HepG2 (cell line): ENCODE measurements at regions not wholly inside any gene's neighbourhood (a gene's known extent, or its start where the extent isn't known, plus 50 kb on each side); places are given as distances from the start of the nearest gene placed in this dataset.

Experiments
- ATAC-seq: fragments of 200-7000 bp; cut with Tn5 transposase; 3 replicates; pipeline ENCODE4 v1.9.1; 2020; ENCODE audit warnings: mild to moderate bottlenecking, moderate library complexity
- BruUV-seq: library from RNA; stranded (reverse); fragments of 400-500 nt; replicated peaks from 2 replicates; lab custom pipeline; 2021; lab: Mats Ljungman, UMichigan
- CTCF ChIA-PET: fragments of 300-600 bp; formaldehyde crosslinking; extraction: SDS; loops from one replicate; lab custom pipeline; 2021; ENCODE audit warnings: low total read pairs, inconsistent platforms, low intra/inter-chr PET ratio; lab: Yijun Ruan, JAX
- POLR2A ChIA-PET: fragments of 350-600 bp; sonication (Branson Sonifier 250); formaldehyde crosslinking; loops from one replicate; lab custom pipeline; 2020; ENCODE audit warnings: antibody characterized with exemption, inconsistent platforms; lab: Yijun Ruan, JAX
- DNase-seq: peaks from one replicate; pipeline ENCODE4 v3.0.0-alpha.2; 2015; ENCODE audit warnings: low spot score
- FAIRE-seq: peaks from 3 replicates; lab custom pipeline; 2011; peaks lifted over from hg19 to GRCh38; lab: Jason Lieb, UNC
- H2AFZ ChIP-seq: one replicate; pipeline ENCODE4 v1.6.1; 2011; ENCODE audit warnings: low read length, inconsistent platforms
- H3K27ac ChIP-seq: fragments of 300-600 bp; 3 replicates; pipeline ENCODE4 v1.8.0; 2011; ENCODE audit warnings: mixed run types, mild to moderate bottlenecking, mixed read lengths, low read length, inconsistent platforms; ENCODE audit not compliant: insufficient read depth; ENCODE audit errors: extremely low read length
- H3K27me3 ChIP-seq, 2 experiments: fragments of 200-600 bp in 1 of 2; 2 replicates in 1 of 2; 3 replicates in 1 of 2; pipeline versions ENCODE4 v1.6.0 to v1.8.0; 2011; ENCODE audit warnings: low read length in 2 of 2, mild to moderate bottlenecking in 2 of 2, moderate library complexity in 2 of 2, inconsistent platforms in 1 of 2; ENCODE audit not compliant: insufficient read depth in 2 of 2, control insufficient read depth in 1 of 2
- H3K36me3 ChIP-seq, 2 experiments: fragments of 200-600 bp in 1 of 2; replicated peaks in 1 of 2; 2 replicates in 1 of 2; 3 replicates in 1 of 2; pipeline versions ENCODE4 v1.5.1 to v1.8.0; 2011; ENCODE audit warnings: low read length in 2 of 2, inconsistent platforms in 1 of 2; ENCODE audit not compliant: insufficient read depth in 2 of 2, control insufficient read depth in 1 of 2
- H3K4me1 ChIP-seq: 2 replicates; pipeline ENCODE4 v1.5.1; 2012; ENCODE audit warnings: low read length, inconsistent platforms; ENCODE audit not compliant: insufficient read depth
- H3K4me2 ChIP-seq: 2 replicates; pipeline ENCODE4 v1.6.0; 2011; ENCODE audit warnings: low read depth, low read length, inconsistent platforms
- H3K4me3 ChIP-seq, 3 experiments: fragments of 200-600 bp in 1 of 3; sonication (generic), shearing (Covaris generic) in 1 of 3; replicated peaks in 1 of 3; 2 replicates each; pipeline ENCODE4 v1.5.1; 2011 to 2016; ENCODE audit warnings: low read length in 3 of 3, inconsistent platforms in 2 of 3, low read depth in 2 of 3, mild to moderate bottlenecking in 2 of 3, control low read depth in 1 of 3, mixed read lengths in 1 of 3; ENCODE audit not compliant: insufficient read depth in 1 of 3
- H3K79me2 ChIP-seq: one replicate; pipeline ENCODE4 v1.6.1; 2011; ENCODE audit warnings: low read length, inconsistent platforms; ENCODE audit not compliant: insufficient read depth
- H3K9ac ChIP-seq: 2 replicates; pipeline ENCODE4 v1.6.0; 2011; ENCODE audit warnings: mild to moderate bottlenecking, low read depth, low read length, inconsistent platforms; ENCODE audit not compliant: insufficient read depth
- H3K9me3 ChIP-seq: 2 replicates; pipeline ENCODE4 v1.5.1; 2012; ENCODE audit warnings: mild to moderate bottlenecking, low read length
- H4K20me1 ChIP-seq: 2 replicates; pipeline ENCODE4 v1.6.0; 2011; ENCODE audit warnings: inconsistent platforms, mild to moderate bottlenecking, low read length, moderate library complexity; ENCODE audit not compliant: insufficient read depth
- CENPBD1 ChIP-seq: sonication (generic); formaldehyde crosslinking; IDR thresholded peaks from 2 replicates; pipeline ENCODE4 v1.8.0; 2022; ENCODE audit warnings: missing genetic modification reagents, low read depth, mild to moderate bottlenecking, borderline replicate concordance
- CREB1 ChIP-seq, 2 experiments: fragments of 450-650 bp in 1 of 2; IDR thresholded peaks; 2 replicates each; pipeline ENCODE4 v1.6.1; 2016 to 2017; ENCODE audit warnings: control low read depth in 1 of 2, mild to moderate bottlenecking in 1 of 2, missing compliant biosample characterization in 1 of 2, missing genetic modification characterization in 1 of 2
- ONECUT2 ChIP-seq: sonication (generic); formaldehyde crosslinking; IDR thresholded peaks from 2 replicates; pipeline ENCODE4 v1.4.0; 2020; ENCODE audit warnings: missing genetic modification reagents
- PPARG ChIP-seq: conservative IDR thresholded peaks from 2 replicates; pipeline ENCODE4 v1.6.1; 2016; ENCODE audit warnings: missing biosample characterization, missing genetic modification reagents
- REL ChIP-seq: sonication (generic); formaldehyde crosslinking; conservative IDR thresholded peaks from 2 replicates; pipeline ENCODE4 v1.8.0; 2022; ENCODE audit warnings: mild to moderate bottlenecking, missing genetic modification reagents, moderate library complexity
- RXRA ChIP-seq: sonication (generic); formaldehyde crosslinking; IDR thresholded peaks from 2 replicates; pipeline ENCODE4 v1.5.1; 2020; ENCODE audit warnings: missing genetic modification reagents
- SMAD3 ChIP-seq: sonication (generic); formaldehyde crosslinking; IDR thresholded peaks from 2 replicates; pipeline ENCODE4 v1.4.0; 2020; ENCODE audit warnings: missing genetic modification reagents
- STAG1 ChIP-seq: sonication (generic); formaldehyde crosslinking; IDR thresholded peaks from 2 replicates; pipeline ENCODE4 v1.4.0; 2020; ENCODE audit warnings: missing genetic modification reagents
- ZNF12 ChIP-seq: sonication (generic); formaldehyde crosslinking; IDR thresholded peaks from 2 replicates; pipeline ENCODE4 v1.5.0; 2020; ENCODE audit warnings: missing genetic modification reagents
- ZNF235 ChIP-seq: sonication (generic); formaldehyde crosslinking; IDR thresholded peaks from 2 replicates; pipeline ENCODE4 v1.8.1; 2023; ENCODE audit warnings: mild to moderate bottlenecking, missing genetic modification reagents, borderline replicate concordance
- ZNF326 ChIP-seq: sonication (generic); formaldehyde crosslinking; IDR thresholded peaks from 2 replicates; pipeline ENCODE4 v1.4.0; 2020; ENCODE audit warnings: missing genetic modification reagents, borderline replicate concordance
- ZNF746 ChIP-seq: sonication (generic); formaldehyde crosslinking; IDR thresholded peaks from 2 replicates; pipeline ENCODE4 v1.8.0; 2022; ENCODE audit warnings: mild to moderate bottlenecking, missing genetic modification reagents
- ZNF775 ChIP-seq: sonication (generic); formaldehyde crosslinking; IDR thresholded peaks from 2 replicates; pipeline ENCODE4 v1.4.0; 2020; ENCODE audit warnings: missing genetic modification reagents, mild to moderate bottlenecking, moderate library complexity, borderline replicate concordance
- ZNF878 ChIP-seq: sonication (generic); formaldehyde crosslinking; IDR thresholded peaks from 2 replicates; pipeline ENCODE4 v1.8.1; 2023; ENCODE audit warnings: mild to moderate bottlenecking, missing genetic modification reagents, moderate library complexity
- WGBS: methylation state at CpG from one replicate; pipeline ENCODE4 v1.1.6; 2017; ENCODE audit warnings: low lambda C conversion rate; 5-methylcytosine and 5-hydroxymethylcytosine counted together
- in situ Hi-C: cut with HindIII; loops from 2 replicates; pipeline ENCODE4 v1.10.0; 2017; ENCODE audit warnings: low pct_unique_long_range_greater_than_20kb; ENCODE audit not compliant: extremely low pct_ligation_motif_present
- intact Hi-C: fragments of 100-400 bp; cut with micrococcal nuclease; formaldehyde crosslinking; loops from one replicate; pipeline ENCODE4 v1.10.0; 2022; ENCODE audit not compliant: unreplicated experiment
- TF ChIP-seq, protein P1 (sequence below): sonication (generic); formaldehyde crosslinking; conservative IDR thresholded peaks from 2 replicates; pipeline ENCODE4 v1.8.1; 2023; ENCODE audit warnings: missing genetic modification reagents
- TF ChIP-seq, protein P2 (sequence below): sonication (generic); formaldehyde crosslinking; IDR thresholded peaks from 2 replicates; pipeline ENCODE4 v1.4.0; 2020; ENCODE audit warnings: missing genetic modification reagents; ENCODE audit errors: not compliant biosample characterization

DNA sequence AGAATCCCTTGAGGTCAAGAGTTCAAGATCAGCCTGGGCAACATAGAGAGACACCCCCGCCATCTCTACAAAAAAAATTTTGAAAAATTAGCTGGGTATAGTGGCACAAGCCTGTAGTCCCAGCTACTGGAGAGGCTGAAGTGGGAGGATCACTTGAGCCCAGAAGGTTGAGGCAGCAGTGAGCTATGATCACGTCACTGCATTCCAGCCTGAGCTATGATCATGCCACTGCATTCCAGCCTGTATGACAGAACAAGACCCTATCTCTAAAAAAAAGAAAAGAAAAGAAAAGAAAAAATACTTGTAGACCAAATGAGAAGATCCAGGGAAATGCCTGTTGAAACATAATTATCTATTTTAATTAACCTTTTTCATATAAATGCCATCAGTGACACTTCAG lies 93.8 kb upstream of the MDM1 start:
- BruUV-seq = no TSS peak
- in situ Hi-C loops (no loop called here), intact Hi-C loops (no loop called here)
- Histone ChIP-seq H3K4me3 (no peak overlapping the region), H3K27me3 (no peaks in the 10 kb centered on the region), H3K27ac (no peak overlapping the region), H2AFZ (no peak overlapping the region), H3K36me3 (no peaks in the 10 kb centered on the region), H3K9ac (no peak overlapping the region), H3K4me2 (no peak overlapping the region), H4K20me1 (no peaks in the 10 kb centered on the region), H3K79me2 (no peaks in the 10 kb centered on the region), H3K4me1 (0 out of 2 replicates have a peak, but pooled peaks cover 8% of the 10 kb centered on the region), H3K9me3 (no peaks in the 10 kb centered on the region)
- TF ChIP-seq, protein P1, sequence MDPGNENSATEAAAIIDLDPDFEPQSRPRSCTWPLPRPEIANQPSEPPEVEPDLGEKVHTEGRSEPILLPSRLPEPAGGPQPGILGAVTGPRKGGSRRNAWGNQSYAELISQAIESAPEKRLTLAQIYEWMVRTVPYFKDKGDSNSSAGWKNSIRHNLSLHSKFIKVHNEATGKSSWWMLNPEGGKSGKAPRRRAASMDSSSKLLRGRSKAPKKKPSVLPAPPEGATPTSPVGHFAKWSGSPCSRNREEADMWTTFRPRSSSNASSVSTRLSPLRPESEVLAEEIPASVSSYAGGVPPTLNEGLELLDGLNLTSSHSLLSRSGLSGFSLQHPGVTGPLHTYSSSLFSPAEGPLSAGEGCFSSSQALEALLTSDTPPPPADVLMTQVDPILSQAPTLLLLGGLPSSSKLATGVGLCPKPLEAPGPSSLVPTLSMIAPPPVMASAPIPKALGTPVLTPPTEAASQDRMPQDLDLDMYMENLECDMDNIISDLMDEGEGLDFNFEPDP (CRISPR knock-in tag) = no peak
- TF ChIP-seq CREB1 (IDR thresholded peaks at IDR 0.05) (0 out of 2 replicates have a peak, but pooled peaks have one; percentile 15), CREB1 (CRISPR knock-in tag; IDR thresholded peaks at IDR 0.05) (no peak)
- POLR2A ChIA-PET = no interaction called here
- no peak for ATAC-seq
- 57% methylated on average over 2 of the region's 2 CpGs for whole genome bisulfite sequencing
- no peak for FAIRE-seq
- no peak for DNase-seq
- CTCF ChIA-PET = no interaction called here

- Histone ChIP-seq H3K27me3 (no peaks in the 10 kb centered on the region), H3K9ac (no peak overlapping the region), H3K36me3 (no peaks in the 10 kb centered on the region), H3K4me1 (0 out of 2 replicates have a peak, but pooled peaks cover 8% of the 10 kb centered on the region), H3K9me3 (no peaks in the 10 kb centered on the region), H3K79me2 (no peaks in the 10 kb centered on the region), H3K4me3 (no peak overlapping the region), H3K27ac (no peak overlapping the region), H4K20me1 (no peaks in the 10 kb centered on the region), H3K4me2 (no peak overlapping the region), H2AFZ (no peak overlapping the region)
- ChIA-PET POLR2A (no interaction called here), CTCF (no interaction called here)
- DNase-seq = no peak
- no peak for FAIRE-seq
- no peak for ATAC-seq
- WGBS = 89% methylated on average over 4 of the region's 4 CpGs
- no TSS peak for BruUV-seq
- TF ChIP-seq ZNF326 (CRISPR knock-in tag) (no peak), ZNF746 (CRISPR knock-in tag) (no peak), PPARG (no peak), ZNF775 (CRISPR knock-in tag) (no peak), REL (CRISPR knock-in tag) (no peak), ZNF878 (CRISPR knock-in tag) (no peak), CENPBD1 (no peak), ONECUT2 (CRISPR knock-in tag) (no peak), RXRA (CRISPR knock-in tag) (no peak), STAG1 (no peak), SMAD3 (CRISPR knock-in tag) (no peak), ZNF12 (CRISPR knock-in tag) (no peak), ZNF235 (CRISPR knock-in tag) (no peak)
- TF ChIP-seq, protein P2, sequence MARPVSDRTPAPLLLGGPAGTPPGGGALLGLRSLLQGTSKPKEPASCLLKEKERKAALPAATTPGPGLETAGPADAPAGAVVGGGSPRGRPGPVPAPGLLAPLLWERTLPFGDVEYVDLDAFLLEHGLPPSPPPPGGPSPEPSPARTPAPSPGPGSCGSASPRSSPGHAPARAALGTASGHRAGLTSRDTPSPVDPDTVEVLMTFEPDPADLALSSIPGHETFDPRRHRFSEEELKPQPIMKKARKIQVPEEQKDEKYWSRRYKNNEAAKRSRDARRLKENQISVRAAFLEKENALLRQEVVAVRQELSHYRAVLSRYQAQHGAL = no peak
- intact Hi-C loops = no loop called here
- in situ Hi-C loops = no loop called here
Observed at GRCh38 chr12:68428211-68428610, 96.0 kb upstream of the MDM1 start.
